ENCODE measurements at regions not wholly inside any gene's neighbourhood (a gene's known extent, or its start where the extent isn't known, plus 50 kb on each side); places are given as distances from the start of the nearest gene placed in this dataset.
A peak's percentile ranks its signal among the peaks of the same experiment; 100 is the strongest.

- no peak overlapping the region for H3K4me3 ChIP-seq
- H3K36me3 ChIP-seq: no peaks in the 10 kb centered on the region
- H3K9me3 ChIP-seq: no peaks in the 10 kb centered on the region
- no peaks in the 10 kb centered on the region for H3K27me3 ChIP-seq
- H3K27ac ChIP-seq: no peak overlapping the region
- no peak for DNase-seq (ENCODE audit: low spot score in 2 of 2)
- H3K4me1 ChIP-seq: no peaks in the 10 kb centered on the region
- no peak for TF ChIP-seq CTCF (IDR thresholded peaks at IDR 0.05)
- intact Hi-C loops (cut with DNase I): no loop called here
These were observed 314.8 kb downstream of the ZNF536 start for GRCh38 chr19:30686826-30687566.

- Histone ChIP-seq H3K4me3 (no peak overlapping the region), H3K36me3 (no peaks in the 10 kb centered on the region), H3K27me3 (no peaks in the 10 kb centered on the region), H3K27ac (no peak overlapping the region), H3K4me1 (no peaks in the 10 kb centered on the region), H3K9me3 (no peaks in the 10 kb centered on the region)
- no peak for TF ChIP-seq CTCF (IDR thresholded peaks at IDR 0.05)
- no peak for DNase-seq (ENCODE audit: low spot score in 2 of 2)
- intact Hi-C loops (cut with DNase I): no loop called here
These were observed 314.1 kb downstream of the ZNF536 start for GRCh38 chr19:30686176-30686820.

GRCh38 chr19:30685426-30686000 is 313.3 kb downstream of the ZNF536 start:
- no peak for DNase-seq (ENCODE audit: low spot score in 2 of 2)
- H3K9me3 ChIP-seq: no peaks in the 10 kb centered on the region
- H3K4me1 ChIP-seq: no peaks in the 10 kb centered on the region
- no peak overlapping the region for H3K4me3 ChIP-seq
- TF ChIP-seq CTCF (IDR thresholded peaks at IDR 0.05): no peak
- intact Hi-C loops (cut with DNase I): loop anchor here (2.0 kb wide), 1 partner anchor 1539 kb away; no protein-coding TSS in a partner anchor
- no peak overlapping the region for H3K27ac ChIP-seq
- no peaks in the 10 kb centered on the region for H3K36me3 ChIP-seq
- H3K27me3 ChIP-seq: no peaks in the 10 kb centered on the region

- H3K27ac ChIP-seq: no peak overlapping the region
- H3K4me1 ChIP-seq: no peaks in the 10 kb centered on the region
- no peaks in the 10 kb centered on the region for H3K27me3 ChIP-seq
- H3K4me3 ChIP-seq: no peak overlapping the region
- no peaks in the 10 kb centered on the region for H3K9me3 ChIP-seq
- intact Hi-C loops (cut with DNase I): loop anchor here (2.0 kb wide), 1 partner anchor 1540 kb away; no protein-coding TSS in a partner anchor
- DNase-seq (ENCODE audit: low spot score in 2 of 2): no peak
- no peak for TF ChIP-seq CTCF (IDR thresholded peaks at IDR 0.05)
- no peaks in the 10 kb centered on the region for H3K36me3 ChIP-seq
These were observed 312.4 kb downstream of the ZNF536 start for GRCh38 chr19:30684613-30685012.

DNA sequence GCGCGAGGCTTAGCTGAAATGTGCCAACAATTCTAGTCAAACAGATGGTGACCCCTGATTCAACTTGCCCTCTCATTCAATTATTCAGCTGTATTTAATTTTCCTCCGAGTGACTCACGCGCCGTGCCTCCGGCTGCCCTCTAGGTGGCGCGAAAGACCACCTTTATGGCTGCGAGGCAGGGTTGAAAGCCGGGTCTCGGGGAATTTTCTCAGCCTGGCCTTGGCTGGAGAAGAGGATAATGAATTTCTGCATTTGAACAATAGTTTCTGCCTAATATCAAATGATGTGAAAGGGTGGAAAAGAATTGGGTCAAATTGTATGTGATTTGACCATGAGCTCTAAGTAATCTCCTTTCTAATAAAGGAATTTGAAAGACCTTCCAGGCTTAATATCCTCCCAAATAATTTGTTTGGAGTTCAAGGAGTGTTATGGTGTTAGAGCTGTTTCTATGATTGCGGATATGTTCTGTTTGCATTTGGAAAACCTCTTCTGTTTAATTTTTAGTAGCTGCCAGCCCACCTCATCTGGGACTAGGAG is 310.9 kb downstream of the ZNF536 start:
- TF ChIP-seq CTCF (IDR thresholded peaks at IDR 0.05): peak; percentile 64 to 86 (median 78)
- no peaks in the 10 kb centered on the region for H3K27me3 ChIP-seq
- H3K4me1 ChIP-seq: no peaks in the 10 kb centered on the region
- no peaks in the 10 kb centered on the region for H3K9me3 ChIP-seq
- intact Hi-C loops (cut with DNase I): no loop called here
- peak in 1 of 2 donors; percentile 75 for DNase-seq (ENCODE audit: low spot score in 2 of 2)
- no peak overlapping the region for H3K27ac ChIP-seq
- no peak overlapping the region for H3K4me3 ChIP-seq
- H3K36me3 ChIP-seq: no peaks in the 10 kb centered on the region

Measured in ascending aorta (tissue), 2 donors.